H7 (cell line): ENCODE measurements at regions not wholly inside any gene's neighbourhood (a gene's known extent, or its start where the extent isn't known, plus 50 kb on each side); places are given as distances from the start of the nearest gene placed in this dataset.

Experiments
- DNase-seq: peaks from one replicate; pipeline ENCODE4 v3.0.0; 2012
- H3K27me3 ChIP-seq: 2 replicates; pipeline ENCODE4 v1.6.0; 2011; ENCODE audit warnings: mild to moderate bottlenecking, low read length; ENCODE audit not compliant: control insufficient read depth, insufficient read depth
- H3K36me3 ChIP-seq: replicated peaks from 2 replicates; pipeline ENCODE4 v1.5.1; 2011; ENCODE audit warnings: low read length; ENCODE audit not compliant: control insufficient read depth, insufficient read depth
- H3K4me3 ChIP-seq: 2 replicates; pipeline ENCODE4 v1.5.1; 2011; ENCODE audit warnings: low read depth, mild to moderate bottlenecking, control low read depth, low read length, moderate library complexity; ENCODE audit not compliant: insufficient read depth

GRCh38 chr7:88500131-88500530, 193.4 kb upstream of the STEAP4 start:
- no peak for DNase-seq
- H3K36me3 ChIP-seq = no peaks in the 10 kb centered on the region
- H3K27me3 ChIP-seq = no peaks in the 10 kb centered on the region
- H3K4me3 ChIP-seq = no peak overlapping the region

- Histone ChIP-seq H3K4me3 (no peak overlapping the region), H3K36me3 (no peaks in the 10 kb centered on the region), H3K27me3 (no peaks in the 10 kb centered on the region)
- DNase-seq = no peak
These were observed 189.4 kb upstream of the STEAP4 start for GRCh38 chr7:88495881-88496725.

- DNase-seq = no peak
- H3K27me3 ChIP-seq = no peaks in the 10 kb centered on the region
- H3K4me3 ChIP-seq = no peak overlapping the region
- no peaks in the 10 kb centered on the region for H3K36me3 ChIP-seq
These were observed 185.5 kb upstream of the STEAP4 start for GRCh38 chr7:88492153-88492552.

GRCh38 chr7:88490874-88491273, 184.2 kb upstream of the STEAP4 start:
- DNase-seq = no peak
- Histone ChIP-seq H3K4me3 (no peak overlapping the region), H3K36me3 (no peaks in the 10 kb centered on the region), H3K27me3 (no peaks in the 10 kb centered on the region)

- Histone ChIP-seq H3K27me3 (no peaks in the 10 kb centered on the region), H3K36me3 (no peaks in the 10 kb centered on the region), H3K4me3 (no peak overlapping the region)
- no peak for DNase-seq
These were observed 183.5 kb upstream of the STEAP4 start for GRCh38 chr7:88490161-88490560.

GRCh38 chr7:88485821-88486220, 179.1 kb upstream of the STEAP4 start:
- no peak for DNase-seq
- H3K27me3 ChIP-seq = no peaks in the 10 kb centered on the region
- no peaks in the 10 kb centered on the region for H3K36me3 ChIP-seq
- H3K4me3 ChIP-seq = no peak overlapping the region

GRCh38 chr7:88484551-88484950, 177.9 kb upstream of the STEAP4 start:
- no peaks in the 10 kb centered on the region for H3K27me3 ChIP-seq
- DNase-seq = no peak

GRCh38 chr7:88480896-88481295, 174.2 kb upstream of the STEAP4 start:
- no peak for DNase-seq
- no peak overlapping the region for H3K4me3 ChIP-seq
- H3K36me3 ChIP-seq = no peaks in the 10 kb centered on the region
- H3K27me3 ChIP-seq = no peaks in the 10 kb centered on the region

More at GRCh38 chr7:88484551-88484950, 177.9 kb upstream of the STEAP4 start:
- Histone ChIP-seq H3K36me3 (no peaks in the 10 kb centered on the region), H3K4me3 (no peak overlapping the region)

- H3K27me3 ChIP-seq = no peaks in the 10 kb centered on the region
- DNase-seq = no peak
- H3K36me3 ChIP-seq = no peaks in the 10 kb centered on the region
- no peak overlapping the region for H3K4me3 ChIP-seq
These were observed 173.6 kb upstream of the STEAP4 start for GRCh38 chr7:88480271-88480670.

GRCh38 chr7:88477976-88478375, 171.3 kb upstream of the STEAP4 start:
- Histone ChIP-seq H3K36me3 (no peaks in the 10 kb centered on the region), H3K4me3 (no peak overlapping the region), H3K27me3 (no peaks in the 10 kb centered on the region)
- no peak for DNase-seq

- no peaks in the 10 kb centered on the region for H3K36me3 ChIP-seq
- DNase-seq = no peak
- no peaks in the 10 kb centered on the region for H3K27me3 ChIP-seq
- H3K4me3 ChIP-seq = no peak overlapping the region
These were observed 158.9 kb upstream of the STEAP4 start for GRCh38 chr7:88465600-88465999.

GRCh38 chr7:88462799-88463198, 156.1 kb upstream of the STEAP4 start:
- DNase-seq = no peak
- H3K27me3 ChIP-seq = no peaks in the 10 kb centered on the region

GRCh38 chr7:88460650-88461049, 154.0 kb upstream of the STEAP4 start:
- no peak overlapping the region for H3K4me3 ChIP-seq
- no peaks in the 10 kb centered on the region for H3K27me3 ChIP-seq
- DNase-seq = no peak
- no peaks in the 10 kb centered on the region for H3K36me3 ChIP-seq

More at GRCh38 chr7:88462799-88463198, 156.1 kb upstream of the STEAP4 start:
- H3K36me3 ChIP-seq = no peaks in the 10 kb centered on the region
- no peak overlapping the region for H3K4me3 ChIP-seq

GRCh38 chr7:88458946-88459345, 152.3 kb upstream of the STEAP4 start:
- Histone ChIP-seq H3K27me3 (no peaks in the 10 kb centered on the region), H3K4me3 (no peak overlapping the region), H3K36me3 (no peaks in the 10 kb centered on the region)
- no peak for DNase-seq

- Histone ChIP-seq H3K36me3 (no peaks in the 10 kb centered on the region), H3K27me3 (no peaks in the 10 kb centered on the region), H3K4me3 (no peak overlapping the region)
- no peak for DNase-seq
These were observed 151.6 kb upstream of the STEAP4 start for GRCh38 chr7:88458279-88458678.
